GM12892 (cell line): ENCODE measurements at regions not wholly inside any gene's neighbourhood (a gene's known extent, or its start where the extent isn't known, plus 50 kb on each side); places are given as distances from the start of the nearest gene placed in this dataset.

Experiments
- POLR2A ChIP-seq: IDR thresholded peaks from 2 replicates; pipeline ENCODE4 v1.6.1; 2011; ENCODE audit warnings: low read depth, low read length, control low read depth
- TAF1 ChIP-seq: IDR thresholded peaks from 2 replicates; pipeline ENCODE4 v1.6.1; 2011; ENCODE audit warnings: low read depth, mild to moderate bottlenecking, control low read depth, low read length, borderline replicate concordance

DNA sequence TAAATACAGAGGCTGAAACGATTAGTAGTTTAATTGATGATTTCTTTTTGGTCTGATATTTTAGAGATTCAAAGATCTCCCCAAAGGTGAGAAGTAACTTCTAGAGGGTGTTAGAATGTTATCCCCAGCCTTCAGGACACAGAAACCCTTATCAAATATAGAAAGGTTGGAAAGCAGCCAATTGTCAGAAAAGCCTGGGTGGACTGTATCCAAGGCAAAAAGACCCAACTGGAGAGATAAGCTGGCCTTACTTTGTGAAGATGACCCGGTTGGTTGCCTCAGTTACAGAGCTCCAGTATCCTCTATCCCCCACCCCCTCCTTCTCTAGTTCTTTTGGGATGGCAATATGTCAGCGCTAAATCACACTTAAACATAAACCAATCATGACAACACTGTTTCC lies 75.7 kb downstream of the GCNT4 start:
- TF ChIP-seq POLR2A, result no peak
- TF ChIP-seq TAF1, result no peak
